ENCODE measurements at regions not wholly inside any gene's neighbourhood (a gene's known extent, or its start where the extent isn't known, plus 50 kb on each side); places are given as distances from the start of the nearest gene placed in this dataset.

DNA sequence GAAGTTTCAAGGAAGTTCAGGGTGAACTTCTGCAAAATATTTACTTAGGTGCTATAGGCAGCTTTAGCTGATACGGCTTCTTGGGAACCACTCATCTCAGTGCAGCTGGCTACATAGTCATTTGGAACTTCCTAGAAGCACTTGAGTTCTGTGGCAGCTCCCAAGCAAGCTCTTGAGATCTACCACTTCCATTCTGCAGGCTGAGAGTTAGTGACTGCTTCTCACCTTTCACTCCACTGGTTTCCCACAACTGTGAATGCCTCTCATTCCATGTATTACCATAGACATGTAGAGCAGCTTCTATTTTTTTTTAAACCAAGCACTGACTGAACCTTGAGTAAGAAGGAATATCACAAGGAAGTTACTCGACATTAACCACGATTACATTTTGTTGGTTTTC lies 994.1 kb upstream of the ACVR2A start:
- H3K27me3 Mint-ChIP-seq: no peaks in the 10 kb centered on the region
- DNase-seq: no peak
- H3K36me3 Mint-ChIP-seq: no peaks in the 10 kb centered on the region
- no peaks in the 10 kb centered on the region for H3K4me1 Mint-ChIP-seq
- no peaks in the 10 kb centered on the region for H3K9me3 Mint-ChIP-seq
- POLR2A ChIA-PET: no interaction called here
- no peak for ATAC-seq (ENCODE audit: low read depth)
- no peak overlapping the region for H3K4me3 Mint-ChIP-seq
- H3K27ac Mint-ChIP-seq: no peak overlapping the region

DNA sequence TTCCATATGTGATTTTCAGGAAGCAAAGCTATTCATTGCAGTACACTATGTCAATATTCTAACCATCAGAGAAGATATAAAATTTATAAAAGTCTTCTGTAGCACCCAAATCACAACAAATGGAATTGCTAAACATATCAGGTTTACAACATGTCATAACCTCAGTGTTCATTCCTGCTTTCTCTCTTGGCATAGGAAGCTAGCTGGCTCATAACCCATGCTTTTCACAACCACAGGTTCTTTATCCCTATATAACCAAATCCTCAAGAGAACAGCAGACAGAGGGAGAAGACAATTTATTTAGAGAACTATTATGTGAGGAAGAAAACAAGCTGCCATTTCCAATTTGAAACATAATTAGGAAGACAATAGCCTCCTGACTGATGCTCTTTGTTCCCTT lies 997.0 kb upstream of the ACVR2A start:
- H3K36me3 Mint-ChIP-seq: no peaks in the 10 kb centered on the region
- POLR2A ChIA-PET: no interaction called here
- no peaks in the 10 kb centered on the region for H3K4me1 Mint-ChIP-seq

GRCh38 chr2:146844226-146844990 lies 1000.4 kb upstream of the ACVR2A start:
- Mint-ChIP-seq H3K9me3 (no peaks in the 10 kb centered on the region), H3K4me3 (no peak overlapping the region), H3K27ac (no peak overlapping the region), H3K36me3 (no peaks in the 10 kb centered on the region), H3K27me3 (no peaks in the 10 kb centered on the region), H3K4me1 (no peaks in the 10 kb centered on the region)
- DNase-seq (no peak), ATAC-seq (ENCODE audit: low read depth) (no peak)
- POLR2A ChIA-PET: no interaction called here

More for the DNA sequence above, 997.0 kb upstream of the ACVR2A start:
- ATAC-seq (ENCODE audit: low read depth) (no peak), DNase-seq (no peak)
- Mint-ChIP-seq H3K9me3 (no peaks in the 10 kb centered on the region), H3K4me3 (no peak overlapping the region), H3K27me3 (no peaks in the 10 kb centered on the region), H3K27ac (no peak overlapping the region)

DNA sequence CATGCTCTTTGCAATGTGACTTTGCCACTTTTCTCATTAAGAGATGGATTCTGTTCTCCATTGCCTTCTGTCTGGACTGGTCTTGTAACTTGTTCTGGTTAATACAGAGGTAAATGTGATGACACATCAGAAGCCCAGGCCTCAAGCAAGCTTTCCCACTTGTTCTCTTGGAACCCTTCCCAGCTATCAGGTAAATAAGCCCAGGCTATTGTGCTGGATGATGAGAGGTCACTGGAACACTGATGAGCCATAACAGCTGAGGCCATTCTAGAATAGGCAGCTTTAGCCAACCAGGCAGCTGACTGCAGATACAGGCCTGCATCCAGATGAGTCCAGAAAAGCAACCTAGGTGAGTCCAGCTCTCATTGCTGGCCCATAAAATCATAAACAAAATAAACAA lies 1007.0 kb upstream of the ACVR2A start:
- Mint-ChIP-seq H3K4me3 (no peak overlapping the region), H3K27ac (no peak overlapping the region)

DNA sequence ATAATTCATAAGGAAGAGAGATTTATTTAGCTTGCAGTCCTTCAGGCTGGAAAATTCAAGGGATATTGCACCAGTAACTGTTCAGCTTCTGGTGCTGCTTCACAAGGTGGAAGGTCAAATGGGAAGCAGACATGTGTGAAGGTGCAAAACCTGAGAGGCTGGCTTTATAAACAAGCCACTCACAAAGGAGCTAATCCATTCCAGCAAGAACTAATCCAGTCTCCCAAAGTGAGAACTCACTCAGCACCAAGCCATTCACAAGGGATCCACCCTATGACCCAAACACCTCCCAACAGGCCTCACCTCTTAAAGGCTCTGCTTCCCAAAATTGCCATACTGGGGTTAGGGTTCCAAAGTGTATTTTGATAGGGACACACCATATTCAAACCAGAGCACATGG lies 1018.4 kb upstream of the ACVR2A start:
- H3K27ac Mint-ChIP-seq: no peak overlapping the region
- no peaks in the 10 kb centered on the region for H3K4me1 Mint-ChIP-seq
- POLR2A ChIA-PET: no interaction called here
- no peak overlapping the region for H3K4me3 Mint-ChIP-seq
- no peak for ATAC-seq (ENCODE audit: low read depth)
- H3K9me3 Mint-ChIP-seq: no peaks in the 10 kb centered on the region
- H3K27me3 Mint-ChIP-seq: no peaks in the 10 kb centered on the region
- DNase-seq: no peak
- no peaks in the 10 kb centered on the region for H3K36me3 Mint-ChIP-seq

More for the DNA sequence above, 1007.0 kb upstream of the ACVR2A start:
- Mint-ChIP-seq H3K36me3 (no peaks in the 10 kb centered on the region), H3K4me1 (no peaks in the 10 kb centered on the region), H3K27me3 (no peaks in the 10 kb centered on the region), H3K9me3 (no peaks in the 10 kb centered on the region)
- ATAC-seq (ENCODE audit: low read depth) (no peak), DNase-seq (no peak)
- POLR2A ChIA-PET: no interaction called here

GRCh38 chr2:146821836-146822316 lies 1023.0 kb upstream of the ACVR2A start:
- Mint-ChIP-seq H3K36me3 (no peaks in the 10 kb centered on the region), H3K4me3 (no peak overlapping the region), H3K27me3 (no peaks in the 10 kb centered on the region), H3K9me3 (no peaks in the 10 kb centered on the region), H3K4me1 (no peaks in the 10 kb centered on the region), H3K27ac (no peak overlapping the region)
- no peak for ATAC-seq (ENCODE audit: low read depth)
- POLR2A ChIA-PET: no interaction called here
- DNase-seq: no peak

GRCh38 chr2:146820672-146821071 lies 1024.2 kb upstream of the ACVR2A start:
- ATAC-seq (ENCODE audit: low read depth): no peak

GRCh38 chr2:146818122-146818521 lies 1026.7 kb upstream of the ACVR2A start:
- Mint-ChIP-seq H3K4me3 (no peak overlapping the region), H3K9me3 (no peaks in the 10 kb centered on the region), H3K27ac (no peak overlapping the region), H3K36me3 (no peaks in the 10 kb centered on the region), H3K4me1 (no peaks in the 10 kb centered on the region), H3K27me3 (no peaks in the 10 kb centered on the region)
- POLR2A ChIA-PET: no interaction called here
- ATAC-seq (ENCODE audit: low read depth) (no peak), DNase-seq (no peak)

More at GRCh38 chr2:146820672-146821071, 1024.2 kb upstream of the ACVR2A start:
- POLR2A ChIA-PET: no interaction called here
- Mint-ChIP-seq H3K27ac (no peak overlapping the region), H3K4me3 (no peak overlapping the region), H3K36me3 (no peaks in the 10 kb centered on the region), H3K4me1 (no peaks in the 10 kb centered on the region), H3K27me3 (no peaks in the 10 kb centered on the region), H3K9me3 (no peaks in the 10 kb centered on the region)
- no peak for DNase-seq

- no peaks in the 10 kb centered on the region for H3K9me3 Mint-ChIP-seq
- H3K4me1 Mint-ChIP-seq: no peaks in the 10 kb centered on the region
- H3K27me3 Mint-ChIP-seq: no peaks in the 10 kb centered on the region
- POLR2A ChIA-PET: no interaction called here
- no peak overlapping the region for H3K27ac Mint-ChIP-seq
- H3K4me3 Mint-ChIP-seq: no peak overlapping the region
- no peak for ATAC-seq (ENCODE audit: low read depth)
- no peaks in the 10 kb centered on the region for H3K36me3 Mint-ChIP-seq
- DNase-seq: no peak
Observed at GRCh38 chr2:146817613-146818012, 1027.2 kb upstream of the ACVR2A start.

GRCh38 chr2:146814971-146815370 lies 1029.9 kb upstream of the ACVR2A start:
- no peaks in the 10 kb centered on the region for H3K4me1 Mint-ChIP-seq
- POLR2A ChIA-PET: no interaction called here
- no peak overlapping the region for H3K27ac Mint-ChIP-seq
- no peaks in the 10 kb centered on the region for H3K36me3 Mint-ChIP-seq
- ATAC-seq (ENCODE audit: low read depth) (no peak), DNase-seq (no peak)
- H3K9me3 Mint-ChIP-seq: no peaks in the 10 kb centered on the region
- H3K4me3 Mint-ChIP-seq: no peak overlapping the region
- H3K27me3 Mint-ChIP-seq: no peaks in the 10 kb centered on the region

- Mint-ChIP-seq H3K4me3 (no peak overlapping the region), H3K4me1 (no peaks in the 10 kb centered on the region), H3K9me3 (peaks cover 6% of the 10 kb centered on the region), H3K27me3 (no peaks in the 10 kb centered on the region), H3K27ac (no peak overlapping the region), H3K36me3 (no peaks in the 10 kb centered on the region)
- POLR2A ChIA-PET: no interaction called here
- ATAC-seq (ENCODE audit: low read depth) (no peak), DNase-seq (no peak)
Observed at GRCh38 chr2:146807568-146808168, 1037.2 kb upstream of the ACVR2A start.

DNA sequence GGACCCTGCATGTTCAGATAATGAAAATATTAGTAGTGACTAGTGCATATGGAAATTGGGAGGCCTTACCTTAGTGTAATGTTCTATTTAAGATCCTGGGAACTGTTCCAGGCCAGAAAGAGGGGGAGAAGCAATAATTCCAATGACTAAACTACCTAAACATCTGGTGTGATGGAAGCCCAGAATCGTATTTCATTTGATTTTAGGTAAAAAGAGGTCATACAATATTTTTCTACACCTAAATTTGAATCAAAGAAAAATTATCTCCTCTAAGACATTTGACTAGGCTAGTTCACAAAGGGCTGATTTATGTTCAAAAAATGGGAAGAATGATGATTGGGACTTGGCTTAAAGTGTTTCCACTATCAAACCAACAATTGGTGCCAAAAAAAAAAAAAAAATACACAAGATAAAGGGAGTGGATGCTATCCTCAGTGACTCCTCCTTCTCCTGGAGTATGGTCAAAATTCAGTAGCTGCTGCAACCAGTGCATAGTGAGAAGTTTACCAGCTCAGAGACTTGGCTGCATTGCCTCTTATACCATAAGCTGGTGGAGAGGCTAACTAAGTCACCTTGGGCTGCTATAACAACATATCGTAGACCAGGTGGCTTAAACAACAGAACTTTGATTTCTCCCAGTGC lies 1038.3 kb upstream of the ACVR2A start:
- Mint-ChIP-seq H3K27ac (no peak overlapping the region), H3K4me1 (no peaks in the 10 kb centered on the region), H3K36me3 (no peaks in the 10 kb centered on the region), H3K4me3 (no peak overlapping the region), H3K9me3 (peaks cover 6% of the 10 kb centered on the region), H3K27me3 (no peaks in the 10 kb centered on the region)
- DNase-seq: no peak
- POLR2A ChIA-PET: no interaction called here
- ATAC-seq (ENCODE audit: low read depth): no peak

GRCh38 chr2:146804288-146804687 lies 1040.5 kb upstream of the ACVR2A start:
- DNase-seq (no peak), ATAC-seq (ENCODE audit: low read depth) (no peak)
- no peaks in the 10 kb centered on the region for H3K4me1 Mint-ChIP-seq
- H3K4me3 Mint-ChIP-seq: no peak overlapping the region
- H3K36me3 Mint-ChIP-seq: no peaks in the 10 kb centered on the region
- H3K27me3 Mint-ChIP-seq: no peaks in the 10 kb centered on the region
- H3K9me3 Mint-ChIP-seq: peaks cover 6% of the 10 kb centered on the region
- POLR2A ChIA-PET: no interaction called here
- H3K27ac Mint-ChIP-seq: no peak overlapping the region

DNA sequence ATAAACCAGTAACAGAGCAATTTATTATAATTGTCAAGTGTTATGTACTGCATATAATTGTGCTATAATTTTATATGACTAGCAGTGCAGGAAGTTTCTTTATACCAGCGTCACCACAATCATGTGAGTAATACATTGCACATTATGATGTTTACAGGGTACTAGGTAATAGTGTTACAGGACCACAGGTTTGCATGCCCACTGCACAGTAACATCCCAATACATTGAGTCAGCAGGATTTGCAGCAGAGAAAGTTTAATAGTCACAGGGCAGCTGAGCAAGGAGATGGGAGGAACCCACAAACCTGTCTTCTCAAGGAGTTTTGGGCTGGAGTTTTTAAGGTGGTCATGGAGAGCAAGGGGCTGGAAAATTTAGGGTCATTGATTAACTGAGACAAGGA lies 1042.9 kb upstream of the ACVR2A start:
- Mint-ChIP-seq H3K9me3 (peaks cover 2% of the 10 kb centered on the region), H3K27me3 (no peaks in the 10 kb centered on the region), H3K36me3 (no peaks in the 10 kb centered on the region)

More for the DNA sequence above, 1042.9 kb upstream of the ACVR2A start:
- POLR2A ChIA-PET: no interaction called here
- no peak overlapping the region for H3K4me3 Mint-ChIP-seq
- H3K27ac Mint-ChIP-seq: no peak overlapping the region
- ATAC-seq (ENCODE audit: low read depth) (no peak), DNase-seq (no peak)
- H3K4me1 Mint-ChIP-seq: no peaks in the 10 kb centered on the region

All from activated naive CD8-positive, alpha-beta T cell treated with anti-CD3 and anti-CD28 coated beads, Interleukin-2, amount 10 ng/mL, durations not matched to agents 7 days and 5 days (primary cell).